BLaER1 treated with 17β-estradiol and CSF1 and Interleukin-3, amounts not matched to agents 10 nM and 100 nM (cell line): ENCODE measurements at regions not wholly inside any gene's neighbourhood (a gene's known extent, or its start where the extent isn't known, plus 50 kb on each side); places are given as distances from the start of the nearest gene placed in this dataset.

Experiments used
- H3K27ac ChIP-seq, 11 experiments: shearing (Covaris generic); formaldehyde crosslinking; 2 replicates each; pipeline ENCODE4 v1.8.1; 2022
- H3K27me3 ChIP-seq, 11 experiments: shearing (Covaris generic); formaldehyde crosslinking; 2 replicates each; pipeline ENCODE4 v1.8.1; 2022
- H3K36me3 ChIP-seq, 11 experiments: shearing (Covaris generic); formaldehyde crosslinking; 2 replicates each; pipeline ENCODE4 v1.8.1; 2022
- H3K4me1 ChIP-seq, 10 experiments: shearing (Covaris generic); formaldehyde crosslinking; 2 replicates each; pipeline ENCODE4 v1.8.1; 2022
- H3K4me2 ChIP-seq, 11 experiments: shearing (Covaris generic); formaldehyde crosslinking; 2 replicates each; pipeline ENCODE4 v1.8.1; 2022
- H3K4me3 ChIP-seq, 10 experiments: shearing (Covaris generic); formaldehyde crosslinking; 2 replicates each; pipeline ENCODE4 v1.8.1; 2022
- H3K9ac ChIP-seq, 11 experiments: shearing (Covaris generic); formaldehyde crosslinking; 2 replicates each; pipeline ENCODE4 v1.8.1; 2022
- H3K9me3 ChIP-seq, 11 experiments: shearing (Covaris generic); formaldehyde crosslinking; replicated peaks in 1 of 11; 2 replicates each; pipeline ENCODE4 v1.8.1; 2022
- H4K20me1 ChIP-seq, 11 experiments: shearing (Covaris generic); formaldehyde crosslinking; 2 replicates each; pipeline ENCODE4 v1.8.1; 2022
- Cebpa-rat ChIP-seq, 11 experiments: shearing (Covaris generic); IDR thresholded peaks; 2 replicates each; pipeline ENCODE4 v1.8.1; 2022

GRCh38 chrX:6917666-6918065 lies 229.8 kb upstream of the STS start:
- no peak overlapping the region for H3K27ac ChIP-seq
- H3K4me2 ChIP-seq = no peak overlapping the region
- no peaks in the 10 kb centered on the region for H4K20me1 ChIP-seq
- no peaks in the 10 kb centered on the region for H3K36me3 ChIP-seq
- no peak overlapping the region for H3K9ac ChIP-seq
- TF ChIP-seq Cebpa-rat (IDR thresholded peaks at IDR 0.05) = no peak
- no peaks in the 10 kb centered on the region for H3K9me3 ChIP-seq
- H3K4me1 ChIP-seq = no peaks in the 10 kb centered on the region
- no peak overlapping the region for H3K4me3 ChIP-seq
- no peaks in the 10 kb centered on the region for H3K27me3 ChIP-seq

GRCh38 chrX:6910218-6910617 lies 237.3 kb upstream of the STS start:
- Histone ChIP-seq H4K20me1 (no peaks in the 10 kb centered on the region), H3K4me1 (no peaks in the 10 kb centered on the region)

GRCh38 chrX:6909396-6909795 lies 238.1 kb upstream of the STS start:
- no peaks in the 10 kb centered on the region for H4K20me1 ChIP-seq
- H3K9ac ChIP-seq = no peak overlapping the region
- no peak overlapping the region for H3K27ac ChIP-seq

More at GRCh38 chrX:6910218-6910617, 237.3 kb upstream of the STS start:
- no peak for TF ChIP-seq Cebpa-rat (IDR thresholded peaks at IDR 0.05)
- H3K4me3 ChIP-seq = no peak overlapping the region
- no peak overlapping the region for H3K4me2 ChIP-seq
- no peaks in the 10 kb centered on the region for H3K27me3 ChIP-seq
- no peaks in the 10 kb centered on the region for H3K36me3 ChIP-seq
- H3K9ac ChIP-seq = no peak overlapping the region
- no peaks in the 10 kb centered on the region for H3K9me3 ChIP-seq
- no peak overlapping the region for H3K27ac ChIP-seq

GRCh38 chrX:6906608-6907007 lies 240.9 kb upstream of the STS start:
- H3K4me3 ChIP-seq = no peak overlapping the region
- no peak overlapping the region for H3K4me2 ChIP-seq
- H4K20me1 ChIP-seq = no peaks in the 10 kb centered on the region
- no peak overlapping the region for H3K27ac ChIP-seq
- H3K27me3 ChIP-seq = no peaks in the 10 kb centered on the region
- peaks cover 0 to 9% (median 5%) of the 10 kb centered on the region in 10 experiments; a peak in 5 of 20 replicates for H3K4me1 ChIP-seq
- no peaks in the 10 kb centered on the region for H3K9me3 ChIP-seq
- H3K9ac ChIP-seq = no peak overlapping the region
- H3K36me3 ChIP-seq = no peaks in the 10 kb centered on the region
- no peak for TF ChIP-seq Cebpa-rat (IDR thresholded peaks at IDR 0.05)

More at GRCh38 chrX:6909396-6909795, 238.1 kb upstream of the STS start:
- Histone ChIP-seq H3K27me3 (no peaks in the 10 kb centered on the region), H3K4me1 (peaks cover 0 to 4% (median 1%) of the 10 kb centered on the region in 10 experiments; a peak in 4 of 20 replicates), H3K4me2 (no peak overlapping the region), H3K36me3 (no peaks in the 10 kb centered on the region), H3K4me3 (no peak overlapping the region), H3K9me3 (no peaks in the 10 kb centered on the region)
- no peak for TF ChIP-seq Cebpa-rat (IDR thresholded peaks at IDR 0.05)

GRCh38 chrX:6904156-6904555 lies 243.4 kb upstream of the STS start:
- no peak overlapping the region for H3K27ac ChIP-seq
- H3K27me3 ChIP-seq = no peaks in the 10 kb centered on the region
- no peak overlapping the region for H3K4me3 ChIP-seq
- H3K36me3 ChIP-seq = no peaks in the 10 kb centered on the region
- peaks cover 0 to 15% (median 7%) of the 10 kb centered on the region in 10 experiments; a peak in 7 of 20 replicates for H3K4me1 ChIP-seq
- no peaks in the 10 kb centered on the region for H3K9me3 ChIP-seq
- H4K20me1 ChIP-seq = no peaks in the 10 kb centered on the region
- peak overlapping the region in 1 of 11 experiments; percentile 8; a peak in 2 of 22 replicates for H3K4me2 ChIP-seq
- no peak overlapping the region for H3K9ac ChIP-seq
- TF ChIP-seq Cebpa-rat (IDR thresholded peaks at IDR 0.05) = no peak

- no peaks in the 10 kb centered on the region for H3K36me3 ChIP-seq
- no peak overlapping the region for H3K27ac ChIP-seq
- no peaks in the 10 kb centered on the region for H3K9me3 ChIP-seq
- no peaks in the 10 kb centered on the region for H4K20me1 ChIP-seq
- H3K9ac ChIP-seq = no peak overlapping the region
- H3K4me2 ChIP-seq = no peak overlapping the region
- peaks cover 0 to 7% (median 3%) of the 10 kb centered on the region in 10 experiments; a peak in 6 of 20 replicates for H3K4me1 ChIP-seq
- no peak overlapping the region for H3K4me3 ChIP-seq
- TF ChIP-seq Cebpa-rat (IDR thresholded peaks at IDR 0.05) = no peak
- no peaks in the 10 kb centered on the region for H3K27me3 ChIP-seq
Measured at GRCh38 chrX:6898371-6898770, 249.1 kb upstream of the STS start.

- H3K9ac ChIP-seq = no peak overlapping the region
Measured at GRCh38 chrX:6891404-6891803, 256.1 kb upstream of the STS start.

GRCh38 chrX:6890544-6891261 lies 256.8 kb upstream of the STS start:
- H3K36me3 ChIP-seq = no peaks in the 10 kb centered on the region
- no peaks in the 10 kb centered on the region for H3K4me1 ChIP-seq
- no peak overlapping the region for H3K9ac ChIP-seq
- H3K9me3 ChIP-seq = peaks cover 0 to 6% (median 0%) of the 10 kb centered on the region in 11 experiments; a peak in 1 of 22 replicates
- no peaks in the 10 kb centered on the region for H4K20me1 ChIP-seq
- H3K27me3 ChIP-seq = no peaks in the 10 kb centered on the region
- TF ChIP-seq Cebpa-rat (IDR thresholded peaks at IDR 0.05) = no peak
- H3K4me3 ChIP-seq = no peak overlapping the region
- no peak overlapping the region for H3K4me2 ChIP-seq
- no peak overlapping the region for H3K27ac ChIP-seq

More at GRCh38 chrX:6891404-6891803, 256.1 kb upstream of the STS start:
- Histone ChIP-seq H3K36me3 (no peaks in the 10 kb centered on the region), H3K4me3 (no peak overlapping the region), H3K9me3 (peaks cover 0 to 6% (median 0%) of the 10 kb centered on the region in 11 experiments; a peak in 1 of 22 replicates), H4K20me1 (no peaks in the 10 kb centered on the region), H3K27ac (no peak overlapping the region), H3K4me2 (no peak overlapping the region), H3K27me3 (no peaks in the 10 kb centered on the region), H3K4me1 (no peaks in the 10 kb centered on the region)
- no peak for TF ChIP-seq Cebpa-rat (IDR thresholded peaks at IDR 0.05)

- Histone ChIP-seq H3K9me3 (no peaks in the 10 kb centered on the region), H3K36me3 (no peaks in the 10 kb centered on the region), H4K20me1 (no peaks in the 10 kb centered on the region), H3K9ac (no peak overlapping the region), H3K27ac (no peak overlapping the region), H3K27me3 (no peaks in the 10 kb centered on the region), H3K4me2 (no peak overlapping the region), H3K4me1 (no peaks in the 10 kb centered on the region), H3K4me3 (no peak overlapping the region)
- no peak for TF ChIP-seq Cebpa-rat (IDR thresholded peaks at IDR 0.05)
Measured at GRCh38 chrX:6885909-6886308, 261.6 kb upstream of the STS start.

GRCh38 chrX:6885396-6885795 lies 262.1 kb upstream of the STS start:
- H3K4me3 ChIP-seq = no peak overlapping the region

More at GRCh38 chrX:6885396-6885795, 262.1 kb upstream of the STS start:
- no peak overlapping the region for H3K27ac ChIP-seq
- no peak overlapping the region for H3K4me2 ChIP-seq
- no peaks in the 10 kb centered on the region for H4K20me1 ChIP-seq
- no peak for TF ChIP-seq Cebpa-rat (IDR thresholded peaks at IDR 0.05)
- no peaks in the 10 kb centered on the region for H3K27me3 ChIP-seq
- H3K9me3 ChIP-seq = no peaks in the 10 kb centered on the region
- no peak overlapping the region for H3K9ac ChIP-seq
- no peaks in the 10 kb centered on the region for H3K4me1 ChIP-seq
- H3K36me3 ChIP-seq = no peaks in the 10 kb centered on the region
